PFSK-1 (cell line): ENCODE measurements at regions not wholly inside any gene's neighbourhood (a gene's known extent, or its start where the extent isn't known, plus 50 kb on each side); places are given as distances from the start of the nearest gene placed in this dataset.

Experiments
- POLR2AphosphoS5 ChIP-seq: IDR thresholded peaks from 2 replicates; pipeline ENCODE4 v1.6.1; 2012; ENCODE audit warnings: low read depth, mild to moderate bottlenecking, control low read depth, low read length, moderate library complexity
- REST ChIP-seq, 2 experiments: IDR thresholded peaks; 2 replicates each; pipeline versions ENCODE4 v1.6.1 to v1.8.0; 2011 to 2012; ENCODE audit warnings: low read depth in 2 of 2, low read length in 2 of 2, control low read depth in 1 of 2, inconsistent platforms in 1 of 2, mild to moderate bottlenecking in 1 of 2, moderate library complexity in 1 of 2; ENCODE audit not compliant: insufficient read depth in 1 of 2
- SIN3A ChIP-seq: IDR thresholded peaks from 2 replicates; pipeline ENCODE4 v1.6.1; 2012; ENCODE audit warnings: mild to moderate bottlenecking, low read length, moderate library complexity, borderline replicate concordance; ENCODE audit not compliant: insufficient read depth
- TAF1 ChIP-seq: IDR thresholded peaks from 2 replicates; pipeline ENCODE4 v1.6.1; 2012; ENCODE audit warnings: low read length, control low read depth, borderline replicate concordance; ENCODE audit not compliant: insufficient read depth

- TF ChIP-seq SIN3A (no peak), REST (IDR thresholded peaks at IDR 0.05; ENCODE audit: insufficient read depth in 1 of 2, low read depth in 2 of 2, low read length in 2 of 2) (no peak), POLR2AphosphoS5 (no peak), TAF1 (no peak)
Measured at GRCh38 chr3:191566469-191566868, 105.5 kb downstream of the PYDC2 start.
